Mesodermal cell (in vitro differentiated cells): ENCODE measurements at regions not wholly inside any gene's neighbourhood (a gene's known extent, or its start where the extent isn't known, plus 50 kb on each side); places are given as distances from the start of the nearest gene placed in this dataset.

Source experiments
- H3K27ac ChIP-seq: 2 replicates; pipeline ENCODE4 v1.7.0; 2013; ENCODE audit warnings: mild to moderate bottlenecking, low read depth, low read length, moderate library complexity; ENCODE audit not compliant: severe bottlenecking
- H3K36me3 ChIP-seq: 2 replicates; pipeline ENCODE4 v1.7.1; 2013; ENCODE audit warnings: mild to moderate bottlenecking, low read length, moderate library complexity; ENCODE audit not compliant: control insufficient read depth, insufficient read depth
- H3K4me1 ChIP-seq: one replicate; pipeline ENCODE4 v1.7.1; 2013; ENCODE audit warnings: mild to moderate bottlenecking, low read length; ENCODE audit not compliant: insufficient read depth, control insufficient read depth, poor library complexity, severe bottlenecking
- H3K4me3 ChIP-seq: 2 replicates; pipeline ENCODE4 v1.7.0; 2013; ENCODE audit warnings: low read length, control low read depth, mild to moderate bottlenecking; ENCODE audit not compliant: insufficient read depth, poor library complexity, severe bottlenecking; ENCODE audit errors: extremely low read depth
- H3K9me3 ChIP-seq: 2 replicates; pipeline ENCODE4 v1.7.1; 2013; ENCODE audit warnings: mild to moderate bottlenecking, low read length, moderate library complexity; ENCODE audit not compliant: control insufficient read depth
- WGBS, 2 experiments: methylation state at CpG; one replicate each; pipeline ENCODE4 v1.1.5; 2013; ENCODE audit warnings: missing lambda C conversion rate in 2 of 2; ENCODE audit not compliant: insufficient coverage in 2 of 2; 5-methylcytosine and 5-hydroxymethylcytosine counted together

DNA sequence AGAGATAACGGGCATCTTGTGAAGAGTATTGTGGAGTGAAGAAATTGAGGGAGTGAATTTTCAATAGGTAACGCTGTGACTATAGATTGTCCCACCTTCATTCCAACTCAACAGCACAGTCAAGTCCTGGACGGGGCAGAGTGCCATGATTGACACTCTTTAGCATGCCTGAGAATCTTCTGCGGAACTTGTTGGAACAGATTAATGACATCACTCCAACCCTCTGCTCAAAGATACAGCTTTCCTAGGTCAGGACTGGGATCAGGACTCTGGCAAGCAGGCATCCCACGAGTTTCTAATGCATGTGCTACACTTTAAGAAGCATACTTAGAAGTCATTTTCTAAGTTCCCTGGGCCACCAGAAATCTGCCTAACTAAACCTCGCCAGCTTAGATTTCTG, 267.6 kb upstream of the CFAP20DC start:
- H3K4me3 ChIP-seq: no peak overlapping the region
- H3K4me1 ChIP-seq: no peaks in the 10 kb centered on the region
- no peaks in the 10 kb centered on the region for H3K36me3 ChIP-seq
- H3K9me3 ChIP-seq: peaks cover 1% of the 10 kb centered on the region
- no peak overlapping the region for H3K27ac ChIP-seq
- 91 to 100% methylated on average over 5 of the region's 6 CpGs for WGBS, 2 experiments

DNA sequence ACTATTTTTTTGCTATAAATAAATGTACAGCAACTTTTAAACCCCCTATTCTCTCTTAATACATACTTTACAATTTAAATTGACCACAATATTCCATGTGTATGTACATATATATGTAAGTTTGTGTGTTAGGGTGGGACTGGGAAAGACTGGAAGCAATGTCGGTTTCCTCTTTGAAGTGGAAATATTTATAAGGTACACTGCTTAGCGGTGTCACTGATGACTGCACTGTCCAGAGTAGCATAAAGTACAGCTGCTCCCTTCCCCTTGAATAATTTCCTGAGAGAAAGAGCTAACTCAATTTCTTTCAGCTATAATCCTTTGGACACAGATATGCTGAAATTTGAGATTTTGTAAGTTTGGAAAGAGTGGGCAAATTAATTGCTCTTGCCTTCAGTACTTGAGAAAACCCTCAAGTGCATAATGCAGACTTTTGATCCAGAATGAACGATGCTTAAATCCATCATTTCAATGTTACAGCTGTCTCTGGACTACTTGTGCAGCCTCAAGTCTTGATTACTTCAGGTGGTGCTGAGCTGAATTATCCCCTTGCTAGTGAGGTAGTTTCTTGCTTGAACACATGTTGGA, 267.0 kb upstream of the CFAP20DC start:
- no peaks in the 10 kb centered on the region for H3K4me1 ChIP-seq
- WGBS, 2 experiments: 90 to 100% methylated on average over 1 to 2 of the region's 3 CpGs
- no peaks in the 10 kb centered on the region for H3K9me3 ChIP-seq
- H3K36me3 ChIP-seq: no peaks in the 10 kb centered on the region
- H3K4me3 ChIP-seq: no peak overlapping the region
- H3K27ac ChIP-seq: no peak overlapping the region

DNA sequence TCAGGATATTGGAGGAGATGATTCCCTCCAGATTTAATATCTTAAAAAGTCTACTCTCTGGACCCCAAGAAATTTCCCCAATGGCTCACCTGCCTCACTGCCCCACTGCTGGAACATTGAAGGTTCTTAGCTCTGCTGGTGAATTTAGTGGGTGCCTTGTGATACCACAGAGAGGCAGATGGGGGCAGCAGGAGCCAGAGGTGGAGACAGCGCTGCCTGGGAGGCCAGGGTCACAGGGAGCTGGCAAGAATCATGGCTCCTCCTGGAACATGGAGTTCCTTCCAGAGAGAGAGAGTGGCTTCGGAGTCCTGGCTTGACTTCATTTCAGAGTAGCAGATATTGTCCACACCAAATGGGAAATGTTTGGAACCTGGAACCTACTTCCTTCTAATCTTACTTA, 263.5 kb upstream of the CFAP20DC start:
- Histone ChIP-seq H3K4me1 (no peaks in the 10 kb centered on the region), H3K9me3 (no peaks in the 10 kb centered on the region), H3K36me3 (no peaks in the 10 kb centered on the region), H3K27ac (no peak overlapping the region), H3K4me3 (no peak overlapping the region)
- WGBS, 2 experiments: 77 to 82% methylated on average over 1 to 2 of the region's 2 CpGs

DNA sequence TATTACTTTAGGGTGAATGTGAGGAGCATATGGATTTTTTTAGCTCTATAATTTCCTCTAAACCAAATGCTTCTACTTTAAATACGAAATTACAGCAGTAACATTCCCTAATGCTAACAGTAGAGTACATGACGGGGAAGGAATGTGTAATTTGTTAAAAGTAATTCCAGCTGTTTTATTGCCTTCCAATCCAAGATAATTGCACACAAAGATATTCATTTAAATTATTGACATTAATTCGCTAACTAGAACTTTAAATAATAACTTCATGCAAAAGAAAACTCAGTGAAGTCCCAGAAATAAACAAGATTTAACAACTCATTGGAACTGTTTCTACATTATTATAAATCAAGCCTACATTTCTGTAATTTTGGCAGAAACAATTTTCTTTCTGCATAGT, 261.4 kb upstream of the CFAP20DC start:
- WGBS, 2 experiments: no CpG with 5 or more reads among the region's 3 CpGs
- H3K9me3 ChIP-seq: no peaks in the 10 kb centered on the region
- H3K36me3 ChIP-seq: no peaks in the 10 kb centered on the region
- H3K4me1 ChIP-seq: no peaks in the 10 kb centered on the region
- no peak overlapping the region for H3K4me3 ChIP-seq
- H3K27ac ChIP-seq: no peak overlapping the region

DNA sequence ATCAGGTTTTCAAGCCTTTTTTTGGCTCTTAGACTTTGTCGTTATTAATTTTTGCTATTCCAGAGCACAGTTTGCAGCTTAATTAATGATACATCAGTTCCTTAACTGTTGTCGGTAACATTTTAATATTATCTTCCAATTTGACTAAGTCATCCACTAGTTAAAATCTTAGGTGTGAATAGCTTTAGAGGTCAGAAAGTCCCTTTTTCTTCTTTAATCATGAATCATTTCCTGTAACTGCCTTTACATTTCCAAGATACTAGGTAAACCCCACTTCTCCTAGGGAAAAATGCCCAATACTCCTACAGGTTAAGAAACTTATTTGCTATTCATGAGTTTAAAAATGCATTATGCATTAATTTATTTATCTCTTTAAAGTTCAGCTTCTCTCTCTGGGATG, 260.9 kb upstream of the CFAP20DC start:
- no peak overlapping the region for H3K27ac ChIP-seq
- WGBS, 2 experiments: 88 to 100% methylated on average over 1 of the region's 2 CpGs
- no peak overlapping the region for H3K4me3 ChIP-seq
- H3K36me3 ChIP-seq: no peaks in the 10 kb centered on the region
- no peaks in the 10 kb centered on the region for H3K9me3 ChIP-seq
- H3K4me1 ChIP-seq: no peaks in the 10 kb centered on the region

DNA sequence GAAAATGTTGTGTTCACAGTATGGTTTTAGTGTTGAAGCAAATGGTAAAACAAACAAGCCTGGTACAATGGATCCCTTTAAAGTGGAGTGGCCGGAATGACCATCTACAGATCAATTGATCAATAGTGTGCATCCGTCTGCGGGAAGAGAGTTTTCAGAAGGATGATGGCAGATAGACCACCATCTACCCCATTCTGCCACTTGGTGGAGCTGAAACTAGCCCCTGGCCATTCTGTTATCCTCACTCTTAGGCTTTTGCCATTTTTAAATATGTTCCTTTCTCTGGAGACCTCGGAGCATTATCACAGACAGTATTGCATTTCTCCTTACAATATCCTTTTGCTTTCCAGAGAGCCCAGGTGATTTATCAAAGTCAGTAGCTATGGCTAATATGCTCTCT, 258.9 kb upstream of the CFAP20DC start:
- Histone ChIP-seq H3K9me3 (no peaks in the 10 kb centered on the region), H3K27ac (no peak overlapping the region), H3K4me1 (no peaks in the 10 kb centered on the region), H3K4me3 (no peak overlapping the region), H3K36me3 (no peaks in the 10 kb centered on the region)
- WGBS, 2 experiments: 64 to 82% methylated on average over 4 of the region's 4 CpGs

DNA sequence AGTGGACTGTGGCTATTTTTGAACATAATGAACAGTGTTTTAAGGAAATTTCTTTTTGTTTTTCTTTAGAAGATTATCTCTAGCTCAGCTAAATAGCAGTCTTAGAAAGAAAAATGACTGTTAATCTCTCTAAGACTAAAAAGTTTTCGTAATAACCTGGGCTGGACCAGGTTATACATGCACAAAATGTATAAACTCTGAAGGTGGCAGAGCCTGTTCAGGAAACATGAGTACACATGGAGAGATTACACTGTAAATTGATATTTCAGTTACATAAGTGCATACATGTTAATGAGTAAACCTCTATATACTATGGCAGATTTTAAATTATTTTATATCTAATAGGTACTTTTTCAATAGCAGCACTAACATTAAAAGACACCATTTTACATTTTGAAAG, 258.2 kb upstream of the CFAP20DC start:
- no peaks in the 10 kb centered on the region for H3K9me3 ChIP-seq
- no peak overlapping the region for H3K4me3 ChIP-seq
- no peaks in the 10 kb centered on the region for H3K4me1 ChIP-seq
- H3K27ac ChIP-seq: no peak overlapping the region
- H3K36me3 ChIP-seq: no peaks in the 10 kb centered on the region
- WGBS, 2 experiments: 86 to 100% methylated on average over 1 of the region's 1 CpG

DNA sequence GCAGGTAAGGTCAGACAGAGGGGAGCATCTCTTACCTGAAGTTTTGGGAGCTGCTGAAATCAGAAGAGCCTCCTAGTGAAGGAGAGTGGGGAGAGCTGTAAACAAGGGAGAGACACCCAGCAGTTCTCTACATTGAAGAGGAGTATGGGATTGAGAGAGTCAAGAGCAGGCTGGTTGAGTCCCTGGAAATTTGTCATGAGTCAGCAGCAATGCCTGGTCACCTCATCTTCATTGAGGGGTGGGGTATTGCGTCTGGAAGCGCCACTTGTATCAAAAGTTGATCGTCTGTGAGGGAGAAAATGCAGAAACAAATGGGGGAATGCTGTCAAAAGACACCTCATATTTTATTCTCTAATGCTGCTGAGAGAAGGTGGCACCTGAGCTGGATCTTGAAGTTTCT, 256.6 kb upstream of the CFAP20DC start:
- H3K9me3 ChIP-seq: no peaks in the 10 kb centered on the region
- H3K27ac ChIP-seq: no peak overlapping the region
- H3K36me3 ChIP-seq: no peaks in the 10 kb centered on the region
- no peak overlapping the region for H3K4me3 ChIP-seq
- WGBS, 2 experiments: 93% methylated on average over 3 of the region's 3 CpGs; no CpG with 5 or more reads in 1 of the 2 experiments
- no peaks in the 10 kb centered on the region for H3K4me1 ChIP-seq

DNA sequence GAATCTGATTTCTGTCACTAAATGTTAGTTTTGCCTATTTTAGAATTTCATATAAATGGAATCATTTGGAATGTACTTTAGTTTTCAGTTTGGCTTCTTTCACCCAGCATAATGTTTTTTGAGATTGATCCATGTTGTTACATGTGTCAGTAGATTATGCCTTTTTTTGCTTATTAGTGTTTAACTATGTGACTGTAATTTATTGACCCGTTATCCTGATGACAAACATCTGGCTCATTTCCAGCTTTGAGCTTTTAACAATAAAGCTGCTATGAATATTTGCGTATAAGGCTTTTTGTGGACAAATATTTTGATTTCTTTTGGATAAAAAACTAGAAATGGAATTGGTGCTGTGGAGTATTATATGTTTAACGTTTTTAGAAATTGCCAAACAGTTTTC, 254.5 kb upstream of the CFAP20DC start:
- Histone ChIP-seq H3K4me1 (no peaks in the 10 kb centered on the region), H3K4me3 (no peak overlapping the region), H3K9me3 (no peaks in the 10 kb centered on the region), H3K27ac (no peak overlapping the region), H3K36me3 (no peaks in the 10 kb centered on the region)
- 83 to 100% methylated on average over 1 to 2 of the region's 3 CpGs for WGBS, 2 experiments

DNA sequence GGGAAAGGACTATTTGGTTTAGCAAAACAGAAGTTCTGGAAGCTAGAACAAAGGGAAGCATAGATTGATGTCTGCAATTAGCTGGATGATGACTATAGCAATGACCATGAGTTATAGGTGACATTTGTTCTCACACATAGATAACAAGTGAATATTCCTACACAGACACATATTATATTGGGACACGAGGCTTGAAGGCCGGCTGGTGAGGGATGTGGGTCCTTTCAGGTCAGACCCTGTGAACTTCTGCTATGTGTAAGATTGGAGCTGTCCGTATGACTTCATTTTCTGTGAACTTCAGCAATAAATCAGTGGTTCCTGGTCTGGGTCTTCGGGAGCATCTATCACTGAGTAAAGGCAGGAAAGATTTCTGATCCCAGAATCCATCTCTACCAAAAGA, 253.6 kb upstream of the CFAP20DC start:
- H3K4me3 ChIP-seq: no peak overlapping the region
- H3K4me1 ChIP-seq: no peaks in the 10 kb centered on the region
- no peaks in the 10 kb centered on the region for H3K9me3 ChIP-seq
- H3K27ac ChIP-seq: no peak overlapping the region
- 93% methylated on average over 2 of the region's 4 CpGs; no CpG with 5 or more reads in 1 of the 2 experiments for WGBS, 2 experiments
- H3K36me3 ChIP-seq: no peaks in the 10 kb centered on the region

DNA sequence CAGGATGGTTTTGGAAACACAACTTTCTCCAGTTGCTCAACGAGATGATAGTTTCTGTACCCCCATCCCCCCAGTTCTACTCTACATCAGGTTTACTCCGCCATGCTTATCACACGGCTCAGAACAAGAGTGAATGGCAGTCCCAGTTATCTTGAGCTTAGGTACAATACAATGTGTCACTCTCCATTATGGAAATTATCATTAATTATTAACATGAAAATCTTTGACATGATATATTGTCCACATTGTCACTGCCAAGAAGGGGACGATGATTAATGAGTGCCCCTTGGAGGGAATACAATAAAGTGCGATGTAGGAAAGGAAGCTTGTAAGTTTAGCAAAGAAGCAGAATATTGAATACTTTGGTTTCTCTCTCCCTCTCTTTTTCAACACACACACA, 252.6 kb upstream of the CFAP20DC start:
- H3K4me3 ChIP-seq: no peak overlapping the region
- WGBS, 2 experiments: 100% methylated on average over 1 of the region's 5 CpGs; no CpG with 5 or more reads in 1 of the 2 experiments
- H3K36me3 ChIP-seq: no peaks in the 10 kb centered on the region
- no peaks in the 10 kb centered on the region for H3K4me1 ChIP-seq
- H3K9me3 ChIP-seq: no peaks in the 10 kb centered on the region
- H3K27ac ChIP-seq: no peak overlapping the region
